HL-60 (cell line): ENCODE measurements at regions not wholly inside any gene's neighbourhood (a gene's known extent, or its start where the extent isn't known, plus 50 kb on each side); places are given as distances from the start of the nearest gene placed in this dataset.

ENCODE experiments used
- DNase-seq, 2 experiments: peaks; one replicate each; pipeline ENCODE4 v3.0.0-alpha.2; 2010 to 2020; ENCODE audit warnings: low read depth in 1 of 2, low spot score in 1 of 2
- H3K27ac ChIP-seq: fragments of 250-450 bp; sonication (Bioruptor Pico); replicated peaks from 2 replicates; pipeline ENCODE4 v1.5.1; 2020; ENCODE audit warnings: mild to moderate bottlenecking, moderate library complexity
- H3K27me3 ChIP-seq: fragments of 250-450 bp; sonication (Bioruptor Pico); 2 replicates; pipeline ENCODE4 v1.5.1; 2021; ENCODE audit warnings: mild to moderate bottlenecking, moderate library complexity; ENCODE audit not compliant: insufficient read depth, poor library complexity, severe bottlenecking
- H3K4me3 ChIP-seq: replicated peaks from 2 replicates; pipeline ENCODE4 v1.5.1; 2011; ENCODE audit warnings: mild to moderate bottlenecking, control low read depth, low read length; ENCODE audit not compliant: insufficient read depth
- CTCF ChIP-seq: IDR thresholded peaks from one replicate; pipeline ENCODE4 v1.5.1; 2011; ENCODE audit warnings: low read length, control low read depth, inconsistent platforms; ENCODE audit not compliant: insufficient read depth
- GABPA ChIP-seq: IDR thresholded peaks from 2 replicates; pipeline ENCODE4 v1.6.1; 2012; ENCODE audit warnings: low read depth
- POLR2AphosphoS5 ChIP-seq: IDR thresholded peaks from 2 replicates; pipeline ENCODE4 v1.6.1; 2012; ENCODE audit warnings: low read depth
- REST ChIP-seq: IDR thresholded peaks from 2 replicates; pipeline ENCODE4 v1.6.1; 2012; ENCODE audit warnings: low read depth; ENCODE audit not compliant: insufficient replicate concordance
- SPI1 ChIP-seq: IDR thresholded peaks from 2 replicates; pipeline ENCODE4 v1.6.1; 2012; ENCODE audit warnings: low read depth, mild to moderate bottlenecking, borderline replicate concordance

- no peak for DNase-seq
- no peak overlapping the region for H3K27ac ChIP-seq
- no peak for TF ChIP-seq SPI1
- TF ChIP-seq GABPA, result no peak
- no peak for TF ChIP-seq CTCF
- no peak for TF ChIP-seq REST
- no peak for TF ChIP-seq POLR2AphosphoS5
- H3K4me3 ChIP-seq, result no peak overlapping the region
- no peaks in the 10 kb centered on the region for H3K27me3 ChIP-seq
These were observed 344.2 kb upstream of the CCNH start for GRCh38 chr5:87756951-87757350.

- Histone ChIP-seq H3K27me3 (no peaks in the 10 kb centered on the region), H3K27ac (no peak overlapping the region), H3K4me3 (no peak overlapping the region)
- DNase-seq, result no peak
- TF ChIP-seq CTCF (no peak), REST (no peak), POLR2AphosphoS5 (no peak), GABPA (no peak), SPI1 (no peak)
These were observed 342.6 kb upstream of the CCNH start for GRCh38 chr5:87755360-87755759.

- H3K27ac ChIP-seq, result no peak overlapping the region
- H3K4me3 ChIP-seq, result no peak overlapping the region
- H3K27me3 ChIP-seq, result no peaks in the 10 kb centered on the region
- TF ChIP-seq GABPA, result no peak
- TF ChIP-seq SPI1, result no peak
- TF ChIP-seq REST, result no peak
- no peak for TF ChIP-seq POLR2AphosphoS5
- no peak for TF ChIP-seq CTCF
- DNase-seq, result no peak
These were observed 341.5 kb upstream of the CCNH start for GRCh38 chr5:87754009-87754757.
